ENCODE measurements at regions not wholly inside any gene's neighbourhood (a gene's known extent, or its start where the extent isn't known, plus 50 kb on each side); places are given as distances from the start of the nearest gene placed in this dataset.

DNA sequence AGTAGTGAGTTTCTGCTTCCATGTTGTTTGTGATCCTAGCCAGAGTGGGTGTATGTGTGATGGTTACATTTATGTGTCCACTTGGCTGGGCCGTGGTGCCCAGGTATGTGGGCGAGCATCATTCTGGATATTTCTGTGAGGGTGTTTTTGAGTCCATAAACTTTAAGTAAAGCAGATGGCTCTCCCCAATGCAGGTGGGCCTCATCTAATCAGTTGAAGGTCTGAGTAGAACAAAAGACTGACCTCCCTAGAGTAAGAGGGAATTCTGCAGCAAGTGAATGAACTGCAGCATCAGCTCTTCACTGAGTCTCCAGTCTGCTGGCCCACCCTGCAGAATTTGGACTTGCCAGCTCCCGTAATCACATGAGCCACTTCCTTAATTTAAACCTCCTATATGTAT lies 571.9 kb downstream of the ACTR3B start:
- no peak for FAIRE-seq
- DNase-seq (ENCODE audit: low spot score in 2 of 2): no peak

DNA sequence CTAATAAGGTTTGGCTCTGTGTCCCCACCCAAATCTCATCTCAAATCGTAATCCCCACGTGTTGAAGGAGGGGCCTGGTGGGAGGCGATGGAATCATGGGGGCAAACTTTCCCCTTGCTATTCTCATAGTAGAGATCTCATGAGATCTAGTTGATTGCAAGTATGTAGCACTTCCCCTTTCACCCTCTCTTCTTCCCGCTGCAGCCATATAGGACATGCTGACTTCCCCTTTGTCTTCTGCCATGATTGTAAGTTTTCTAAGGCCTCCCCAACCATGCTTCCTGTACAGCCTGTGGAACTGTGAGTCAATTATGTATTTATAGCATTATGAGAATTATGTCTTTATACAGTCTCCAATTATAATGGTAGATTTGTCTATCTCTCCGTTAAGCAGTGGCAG lies 594.5 kb downstream of the ACTR3B start:
- FAIRE-seq: no peak
- no peak for DNase-seq (ENCODE audit: low spot score in 2 of 2)

DNA sequence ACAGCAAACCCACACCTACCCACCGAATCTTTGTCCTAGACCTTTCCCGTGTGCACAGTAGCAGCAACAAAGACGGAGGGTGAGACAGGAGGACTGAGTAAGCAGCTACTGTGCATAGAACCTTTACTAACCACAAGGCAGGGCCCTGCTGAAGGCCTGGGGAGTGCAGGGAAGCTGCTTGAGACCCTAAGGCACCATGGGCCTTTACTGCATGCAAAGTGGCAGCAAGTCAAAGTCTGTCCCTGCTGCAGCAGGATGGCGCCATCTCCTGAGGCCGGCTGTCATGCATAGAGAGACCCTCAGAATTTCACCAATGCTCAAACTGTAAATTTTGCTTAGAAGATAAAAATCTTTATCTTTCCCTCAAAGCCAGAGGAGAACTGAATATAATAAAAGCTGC lies 610.5 kb downstream of the ACTR3B start:
- FAIRE-seq: no peak
- DNase-seq (ENCODE audit: low spot score in 2 of 2): no peak

DNA sequence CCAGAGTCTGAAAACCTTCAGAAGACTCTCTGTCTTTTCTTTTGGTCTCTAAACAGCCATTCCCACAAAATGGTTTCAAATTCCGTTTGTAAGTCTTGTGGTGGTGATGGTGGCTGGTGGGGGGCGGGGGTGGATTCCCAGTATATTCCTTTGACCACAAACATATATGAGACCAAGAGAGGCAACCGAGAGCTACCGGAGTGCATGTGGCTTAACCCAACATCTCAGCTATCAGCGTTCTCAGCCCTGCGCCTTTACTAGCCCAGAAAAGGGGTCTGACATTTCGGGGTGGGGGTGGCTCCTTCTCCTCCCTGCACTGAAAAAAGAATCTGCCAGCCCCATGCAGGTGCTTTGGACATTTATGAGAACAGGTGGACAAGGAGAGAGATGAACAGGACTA lies 621.1 kb downstream of the ACTR3B start:
- DNase-seq (ENCODE audit: low spot score in 2 of 2): no peak
- no peak for FAIRE-seq

DNA sequence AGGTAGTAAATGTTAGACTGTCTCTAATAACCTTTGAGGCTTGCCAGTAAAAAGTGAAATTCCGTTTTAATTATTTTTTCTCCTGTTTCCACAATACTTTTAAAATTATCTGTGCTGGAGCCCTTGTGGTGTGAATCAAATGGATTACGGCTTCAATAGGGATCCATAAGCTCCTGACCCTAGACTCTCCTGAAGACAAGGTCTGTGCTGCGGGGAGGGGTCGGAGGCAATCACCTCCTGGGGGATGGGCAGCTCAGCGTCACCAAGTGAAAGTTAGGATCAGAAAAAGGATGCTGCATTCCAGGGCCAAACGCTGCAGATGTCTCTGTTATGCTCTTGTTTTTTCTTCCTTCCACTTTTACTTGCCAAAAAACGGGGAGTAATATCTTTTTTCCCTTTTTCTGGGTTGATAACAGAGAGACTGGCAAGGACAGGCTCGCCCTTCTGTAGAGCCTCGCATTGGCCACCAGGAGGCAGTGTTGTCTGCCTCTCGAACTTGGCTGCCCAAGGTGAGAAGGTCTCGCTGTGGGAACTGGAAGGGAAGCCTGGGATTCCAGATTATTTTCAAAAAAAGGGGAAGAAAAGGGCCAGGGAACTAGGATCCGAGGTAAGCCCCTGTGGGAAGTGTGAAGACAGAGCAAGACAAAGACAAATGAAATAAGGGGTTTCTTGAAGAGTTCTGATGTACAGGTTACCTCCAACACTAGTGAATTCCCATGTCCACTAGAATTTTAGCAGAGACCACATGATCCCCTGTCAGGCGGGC lies 621.9 kb downstream of the ACTR3B start:
- DNase-seq (ENCODE audit: low spot score in 2 of 2) (peak; percentile 14 to 46), FAIRE-seq (no peak)

DNA sequence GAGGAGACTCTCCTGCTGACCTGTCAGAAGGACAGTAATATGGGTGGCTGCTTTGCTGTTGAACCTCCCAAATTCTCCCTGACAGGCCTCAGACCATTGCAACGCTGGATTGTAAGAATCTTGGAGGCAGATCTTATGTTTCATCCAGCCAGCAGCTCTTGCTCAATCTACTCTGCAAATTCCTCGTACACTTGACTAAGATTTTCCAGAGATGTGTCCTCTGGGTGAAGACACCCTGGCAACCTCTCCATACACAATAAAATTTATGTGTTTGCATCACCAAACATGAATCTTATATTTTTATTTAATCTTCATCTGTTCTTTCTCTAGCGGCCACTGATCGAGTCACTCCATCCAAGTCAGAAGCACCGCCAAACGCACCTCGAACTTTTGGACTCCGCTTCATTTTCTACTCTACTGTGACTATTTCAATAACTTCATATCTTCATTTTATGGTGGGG lies 623.1 kb downstream of the ACTR3B start:
- FAIRE-seq (no peak), DNase-seq (ENCODE audit: low spot score in 2 of 2) (no peak)

DNA sequence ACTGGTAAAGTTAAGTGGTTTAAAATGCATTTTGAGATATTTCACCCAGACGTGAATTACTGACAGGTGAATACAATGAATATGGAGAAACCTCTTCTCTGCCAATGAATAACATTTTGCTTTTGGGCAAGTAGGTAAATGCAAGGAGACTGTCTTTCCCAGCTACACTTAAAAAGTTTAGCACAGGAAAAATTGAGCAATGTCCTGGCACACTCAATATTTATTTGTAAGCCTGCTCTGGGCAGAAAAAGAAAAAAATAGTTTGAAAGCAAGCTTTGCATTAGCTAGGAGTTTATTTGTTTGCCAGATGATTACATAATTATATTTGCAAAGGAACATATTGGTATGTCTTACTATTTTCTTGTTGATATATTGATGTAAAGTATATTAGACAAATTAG lies 624.2 kb downstream of the ACTR3B start:
- FAIRE-seq (no peak), DNase-seq (ENCODE audit: low spot score in 2 of 2) (no peak)

DNA sequence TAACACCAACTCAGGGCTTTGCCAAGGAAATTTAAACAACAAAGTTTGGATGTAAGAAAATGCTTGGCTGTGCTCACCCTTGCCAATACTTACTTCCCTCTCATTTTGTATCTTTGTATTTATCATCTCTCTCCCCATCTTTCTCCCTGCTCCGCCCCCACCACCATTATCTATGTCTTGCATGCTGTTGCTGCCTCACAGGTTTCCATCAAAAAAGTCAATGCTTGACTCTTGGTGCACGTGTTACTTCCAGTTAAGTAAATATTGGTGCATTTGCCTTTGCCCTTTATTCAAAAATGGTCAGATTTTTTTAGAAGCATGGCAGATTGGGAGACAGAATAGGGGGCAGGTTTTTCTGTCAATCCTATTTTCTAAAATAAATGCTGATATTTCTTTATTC lies 626.0 kb downstream of the ACTR3B start:
- no peak for DNase-seq (ENCODE audit: low spot score in 2 of 2)
- FAIRE-seq: no peak

DNA sequence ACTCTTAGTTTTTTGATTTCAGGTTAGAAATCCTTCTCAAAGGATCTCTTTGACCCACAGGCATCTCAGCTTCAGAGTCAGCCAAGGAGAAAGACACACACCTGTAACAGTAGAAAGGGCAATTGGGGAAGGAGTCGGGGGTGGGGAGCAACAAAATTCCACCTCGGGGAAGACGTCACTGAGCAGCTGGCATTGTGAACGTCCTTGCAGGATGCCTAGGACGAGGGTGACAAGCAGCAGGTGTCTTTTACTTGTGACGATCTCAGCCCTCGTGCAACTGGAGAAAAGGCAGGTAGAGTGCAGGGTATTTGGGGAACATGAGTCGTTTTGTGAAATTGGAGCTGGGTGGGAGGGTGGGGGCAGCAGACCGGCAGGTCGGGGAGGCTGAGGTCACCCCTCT lies 627.0 kb downstream of the ACTR3B start:
- FAIRE-seq (no peak), DNase-seq (ENCODE audit: low spot score in 2 of 2) (no peak)

DNA sequence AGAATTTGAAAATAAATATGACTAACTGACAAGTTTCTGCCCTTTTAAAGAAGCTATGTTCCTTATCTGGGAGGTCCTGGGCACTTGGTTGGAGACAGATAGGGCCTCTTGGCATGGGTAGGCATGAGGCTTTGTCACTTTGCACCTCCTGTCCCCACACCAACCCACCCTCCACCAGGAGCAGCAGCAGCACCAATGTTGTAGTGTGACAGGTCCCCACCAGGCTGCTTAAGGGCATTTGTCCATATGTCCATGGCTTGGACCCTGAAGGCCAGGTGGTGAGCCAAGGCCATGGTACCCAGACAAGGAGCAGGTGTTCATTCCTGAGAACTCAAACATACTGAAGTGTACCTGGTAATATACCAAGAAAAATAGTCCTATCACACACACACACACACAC lies 629.1 kb downstream of the ACTR3B start:
- no peak for DNase-seq (ENCODE audit: low spot score in 2 of 2)
- FAIRE-seq: no peak

DNA sequence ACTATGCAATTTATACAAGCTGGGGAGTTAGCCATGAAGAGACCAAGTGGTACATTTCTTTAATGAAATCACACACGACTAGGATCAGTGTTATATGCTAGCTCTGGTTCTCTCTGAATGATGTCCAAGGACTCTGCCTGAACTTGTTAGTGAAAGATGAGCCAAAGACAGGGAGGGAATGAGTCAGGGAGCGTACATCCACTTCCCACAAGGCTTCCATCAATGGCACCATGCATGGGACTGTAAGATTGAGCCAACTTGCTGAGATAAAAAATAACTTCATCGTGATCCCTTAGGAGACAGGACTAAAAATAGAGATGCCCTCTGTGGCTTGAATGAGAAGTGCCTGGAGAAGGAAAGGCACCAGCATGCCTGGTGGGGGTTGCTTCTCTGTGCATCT lies 629.7 kb downstream of the ACTR3B start:
- DNase-seq (ENCODE audit: low spot score in 2 of 2) (no peak), FAIRE-seq (no peak)

DNA sequence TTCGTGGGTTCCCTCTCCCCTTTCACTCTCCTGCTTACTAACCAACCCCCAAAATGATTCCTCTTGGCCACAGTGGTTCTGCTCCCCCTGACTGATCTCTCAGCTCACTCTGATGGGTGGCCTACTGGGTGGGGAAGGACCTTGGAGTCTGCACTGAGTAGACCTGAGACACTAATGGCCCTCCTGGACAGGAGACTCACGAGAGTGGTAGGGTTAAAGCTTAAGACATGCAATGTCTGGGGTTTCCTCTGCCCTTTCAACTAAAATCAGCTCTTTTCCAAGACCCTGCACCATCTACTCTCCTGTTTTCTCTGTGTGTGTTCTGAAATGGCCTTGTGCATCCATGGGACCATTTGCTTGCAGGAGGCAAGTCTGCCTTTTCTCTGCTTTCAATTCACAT lies 631.4 kb downstream of the ACTR3B start:
- DNase-seq (ENCODE audit: low spot score in 2 of 2) (no peak), FAIRE-seq (no peak)

DNA sequence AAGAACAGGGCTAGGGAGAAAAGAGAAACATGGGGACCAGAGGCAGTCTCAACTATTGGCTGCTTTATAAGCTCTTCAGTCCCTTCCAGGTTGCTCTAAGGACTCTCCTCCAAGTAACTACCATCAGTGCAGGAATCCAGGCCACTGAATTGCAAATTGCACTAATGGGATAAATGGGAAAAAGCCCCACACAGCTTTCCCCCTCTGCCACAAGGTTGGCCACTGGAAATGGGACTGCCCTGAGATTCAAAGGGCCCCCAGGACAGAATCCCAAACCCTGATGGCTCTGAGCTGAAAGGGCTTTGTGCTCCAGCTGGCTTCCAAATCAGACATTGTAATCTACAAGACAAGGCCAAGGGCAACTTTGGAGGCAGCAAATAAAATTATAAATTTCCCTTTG lies 633.2 kb downstream of the ACTR3B start:
- FAIRE-seq (no peak), DNase-seq (ENCODE audit: low spot score in 2 of 2) (no peak)

DNA sequence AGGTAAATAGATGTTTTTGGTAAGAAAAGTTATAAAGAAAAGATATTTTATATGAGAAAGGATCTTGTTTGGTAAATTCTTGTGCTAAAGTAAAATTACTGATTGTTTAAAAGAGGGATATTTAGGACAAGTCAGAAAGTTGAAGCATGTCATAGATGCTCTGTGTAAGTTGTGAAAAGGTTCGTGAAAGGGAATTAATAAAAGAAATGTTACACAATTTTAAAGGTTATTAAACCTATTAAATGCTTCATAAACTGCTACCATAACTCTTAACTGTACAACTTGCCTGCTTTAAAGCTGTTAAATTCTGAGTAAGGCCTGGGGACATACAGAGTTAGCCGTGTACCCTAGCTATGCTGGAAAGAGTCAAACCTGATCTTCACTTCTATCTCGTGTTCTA lies 634.1 kb downstream of the ACTR3B start:
- FAIRE-seq (no peak), DNase-seq (ENCODE audit: low spot score in 2 of 2) (no peak)

DNA sequence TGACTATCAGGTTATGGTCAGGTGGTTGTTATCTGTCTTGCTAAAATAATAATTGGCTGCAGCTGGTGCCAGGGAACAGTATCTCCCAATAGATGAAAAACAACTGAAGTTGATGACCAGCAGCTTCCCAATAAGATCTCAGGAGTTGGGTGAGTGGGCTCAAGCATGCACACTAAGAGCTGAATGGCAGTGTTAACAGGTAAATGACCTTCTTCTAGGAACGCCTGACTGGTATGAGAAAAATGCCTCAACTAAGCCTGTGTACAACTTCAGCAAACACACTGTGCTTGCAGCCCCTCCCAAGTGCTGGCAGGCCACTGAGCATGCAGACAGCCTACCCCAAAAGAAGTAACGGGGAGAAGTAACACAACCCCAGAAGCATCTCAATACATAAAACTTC lies 636.9 kb downstream of the ACTR3B start:
- DNase-seq (ENCODE audit: low spot score in 2 of 2) (no peak), FAIRE-seq (no peak)

DNA sequence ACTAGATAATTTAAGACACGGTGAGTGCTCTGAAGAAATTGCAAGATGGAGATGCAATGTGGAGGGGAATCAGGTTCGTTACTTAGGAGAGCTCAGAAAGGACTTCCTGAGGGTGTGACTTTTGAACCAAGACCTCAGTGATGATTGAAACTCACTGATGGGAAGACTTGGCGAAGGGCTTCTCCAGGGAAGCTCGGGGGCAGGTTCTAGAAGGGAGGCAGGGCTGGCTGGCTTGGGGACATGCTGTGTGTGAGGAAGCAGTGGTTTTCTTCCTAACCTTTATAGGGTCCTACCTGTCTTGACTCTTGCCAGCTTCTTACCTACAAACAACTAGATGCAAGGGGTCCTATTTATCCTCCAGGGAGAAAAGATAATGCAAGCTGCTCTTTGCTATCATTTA lies 637.9 kb downstream of the ACTR3B start:
- DNase-seq (ENCODE audit: low spot score in 2 of 2) (no peak), FAIRE-seq (no peak)

DNA sequence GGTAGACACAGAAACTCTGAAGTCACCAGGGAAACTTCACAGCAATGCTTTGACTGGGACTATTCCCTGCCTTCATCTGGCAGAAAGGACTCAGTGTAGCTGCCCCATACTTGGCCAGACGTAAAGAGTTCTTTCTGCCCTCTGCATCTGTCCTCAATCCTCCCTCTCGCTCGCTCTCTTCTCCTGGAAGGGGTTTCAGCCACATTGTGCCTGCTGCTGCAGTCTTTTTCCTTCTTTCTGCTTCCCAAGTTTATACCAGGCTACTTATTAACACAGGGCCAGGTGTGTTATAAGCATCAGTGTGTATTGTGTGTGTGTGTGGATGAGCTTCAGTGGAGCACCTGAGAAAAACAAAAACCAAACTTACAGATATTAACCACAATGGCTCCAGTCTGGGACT lies 638.4 kb downstream of the ACTR3B start:
- FAIRE-seq (no peak), DNase-seq (ENCODE audit: low spot score in 2 of 2) (no peak)

DNA sequence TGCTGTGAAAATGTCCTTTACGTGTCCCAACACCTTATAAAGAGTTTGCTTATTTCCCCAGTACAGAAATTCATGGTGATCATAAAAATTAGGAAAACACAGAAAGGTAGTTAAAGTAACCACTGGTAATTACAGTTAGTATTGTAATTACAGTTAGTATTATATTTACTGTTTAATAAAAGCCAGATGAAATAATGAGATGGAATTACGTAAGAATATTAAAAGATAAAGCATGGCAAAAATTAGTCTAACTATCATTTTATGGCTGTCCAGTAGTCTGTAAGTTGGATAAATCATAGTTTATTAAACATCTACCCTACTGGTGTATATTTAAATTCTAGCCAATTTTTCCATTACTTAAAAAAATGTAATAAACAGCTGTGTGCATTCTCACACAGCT lies 638.8 kb downstream of the ACTR3B start:
- no peak for FAIRE-seq
- DNase-seq (ENCODE audit: low spot score in 2 of 2): no peak

DNA sequence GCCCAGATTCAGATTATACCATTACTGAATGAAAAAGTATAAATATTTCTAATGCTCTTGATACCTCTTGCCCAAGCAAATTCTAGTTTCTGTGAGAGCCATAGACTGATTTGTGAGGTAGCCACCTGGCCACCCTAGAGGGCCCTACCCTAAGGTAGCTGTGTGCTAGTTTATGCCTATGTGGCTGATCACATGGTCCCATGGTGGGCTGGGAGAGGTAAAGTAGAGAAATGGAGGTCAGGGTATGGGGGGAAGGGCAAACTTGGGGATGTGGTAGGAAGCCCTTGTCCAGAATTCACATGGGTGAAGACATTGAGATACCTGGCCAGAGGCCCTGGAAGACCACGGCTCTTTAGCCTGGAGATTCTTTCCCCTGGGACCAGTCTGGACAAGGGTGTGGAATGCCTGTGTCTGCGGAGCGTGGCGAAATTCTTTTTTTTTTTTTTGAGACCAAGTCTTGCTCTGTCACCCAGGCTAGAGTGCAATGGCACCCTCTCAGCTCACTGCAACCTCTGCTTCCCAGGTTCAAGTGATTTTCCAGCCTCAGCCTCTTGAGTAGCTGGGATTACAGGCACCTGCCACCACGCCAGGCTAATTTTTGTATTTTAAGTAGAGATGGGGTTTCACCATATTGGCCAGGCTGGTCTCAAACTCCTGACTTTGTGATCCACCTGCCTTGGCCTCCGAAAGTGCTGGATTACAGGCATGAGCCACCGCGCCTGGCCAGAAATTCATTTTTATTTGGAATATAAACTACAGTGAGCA lies 639.4 kb downstream of the ACTR3B start:
- FAIRE-seq: no peak
- no peak for DNase-seq (ENCODE audit: low spot score in 2 of 2)

DNA sequence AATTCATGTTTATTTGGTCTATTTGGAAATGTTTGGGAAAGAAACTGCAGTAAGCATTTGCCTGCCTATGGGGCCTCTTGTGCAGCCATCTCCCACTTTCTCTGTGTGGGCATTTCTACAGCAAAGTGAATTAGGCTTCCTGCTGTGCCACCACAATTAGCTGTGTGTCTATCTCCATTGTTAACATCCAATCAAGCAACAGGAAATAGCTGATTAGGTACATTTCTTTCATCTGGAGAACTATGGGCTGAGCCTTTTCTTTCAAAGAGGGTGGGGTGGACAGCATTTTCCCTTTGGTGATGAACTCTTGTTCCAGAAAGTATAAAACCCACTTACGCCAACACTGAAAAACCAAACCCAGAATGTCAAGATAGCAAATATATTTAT lies 640.0 kb downstream of the ACTR3B start:
- FAIRE-seq: no peak

DNA sequence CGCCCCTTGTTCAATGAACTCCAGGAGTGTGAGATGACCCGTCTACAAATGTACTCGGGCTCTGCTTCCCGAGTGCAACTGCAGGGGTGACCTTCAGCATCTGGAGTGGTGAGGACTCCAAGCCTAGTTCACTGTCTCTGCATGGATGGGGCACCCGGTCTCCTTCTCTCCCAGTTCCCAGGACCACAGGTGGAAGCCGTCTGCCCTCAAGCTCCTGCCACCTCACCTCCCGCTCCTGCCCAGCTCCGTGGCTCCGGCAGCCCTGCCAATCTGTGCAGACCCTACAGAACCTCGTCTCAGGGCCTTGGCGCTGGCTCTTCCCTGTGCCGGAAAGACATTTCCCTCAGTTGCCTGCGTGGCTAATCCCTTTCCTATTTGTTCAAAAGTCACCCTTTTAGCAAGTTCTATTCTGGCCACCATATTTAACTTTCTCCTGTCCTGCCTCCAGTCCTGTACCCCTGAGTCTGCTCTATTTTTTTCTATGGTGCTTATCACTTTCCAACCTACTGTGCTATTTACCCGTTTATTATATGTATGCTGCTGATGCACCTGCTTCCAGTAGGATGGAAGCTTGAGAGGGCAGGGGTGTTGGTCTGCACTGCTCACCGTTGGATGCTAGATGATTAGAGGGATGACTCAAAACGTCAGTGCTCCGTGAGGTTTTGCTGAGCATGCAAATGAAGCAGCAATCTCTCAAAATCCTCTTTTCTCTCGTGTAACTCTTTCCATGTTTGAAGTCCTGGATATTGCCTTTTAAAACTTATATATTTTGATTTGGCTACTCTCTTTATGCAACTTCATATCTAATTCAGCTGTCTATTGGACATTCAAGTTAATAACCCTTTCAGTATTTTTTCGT lies 641.4 kb downstream of the ACTR3B start:
- no peak for DNase-seq (ENCODE audit: low spot score in 2 of 2)
- no peak for FAIRE-seq

More for the DNA sequence above, 640.0 kb downstream of the ACTR3B start:
- DNase-seq (ENCODE audit: low spot score in 2 of 2): no peak

Measured in frontal cortex (tissue), 3 donors.